ENCODE measurements at regions not wholly inside any gene's neighbourhood (a gene's known extent, or its start where the extent isn't known, plus 50 kb on each side); places are given as distances from the start of the nearest gene placed in this dataset.

DNA sequence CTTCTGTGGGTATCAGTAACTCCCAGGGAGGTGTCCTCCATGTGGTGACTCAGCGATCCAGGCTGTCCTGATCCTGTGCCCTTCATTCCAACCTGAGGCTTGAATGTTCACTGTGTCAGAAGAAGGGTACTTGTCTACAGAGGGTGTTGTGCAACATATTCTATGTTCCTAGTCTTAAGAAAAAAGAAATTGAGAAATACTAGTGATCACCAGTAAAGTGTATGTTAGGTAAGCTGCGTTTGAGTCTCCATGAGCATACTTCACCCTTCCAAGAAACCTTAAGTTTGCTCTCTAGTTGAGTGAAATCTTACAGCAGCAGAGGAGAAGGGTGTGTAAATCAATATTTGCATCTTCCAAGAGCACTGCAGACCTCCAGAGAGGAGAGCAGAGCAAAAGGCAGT lies 122.2 kb upstream of the SLC24A5 start:
- no peak for DNase-seq

DNA sequence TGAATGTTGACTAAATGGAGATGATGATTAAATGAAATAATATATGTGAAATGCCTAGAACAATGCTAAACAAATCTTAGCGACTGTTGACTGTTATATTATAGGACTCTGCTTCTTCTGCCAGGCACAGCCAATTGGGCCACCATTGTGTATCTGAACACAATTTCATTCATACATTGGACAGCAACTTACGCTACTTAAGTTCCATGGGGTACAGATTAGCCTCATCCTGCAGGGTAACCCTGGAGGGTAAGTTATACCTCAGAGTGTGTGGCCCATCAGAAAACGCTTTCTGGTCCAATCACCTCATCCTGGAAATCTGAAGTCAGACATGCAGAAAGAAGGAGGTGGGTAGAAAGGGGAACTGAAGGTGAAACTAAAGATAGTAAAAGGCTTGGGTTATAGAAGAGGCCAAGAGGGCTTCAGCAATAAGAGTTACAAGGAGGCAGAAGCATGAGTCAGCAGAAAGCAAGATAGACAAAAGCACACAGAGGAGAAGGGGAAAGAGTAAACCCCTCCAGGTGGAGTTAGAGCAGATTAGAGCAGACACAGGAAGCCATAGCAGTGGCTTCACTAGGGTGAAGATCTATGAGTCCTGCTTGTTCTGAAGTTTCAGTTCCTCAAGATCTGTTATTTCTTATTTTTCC lies 119.3 kb upstream of the SLC24A5 start:
- no peak for DNase-seq

DNA sequence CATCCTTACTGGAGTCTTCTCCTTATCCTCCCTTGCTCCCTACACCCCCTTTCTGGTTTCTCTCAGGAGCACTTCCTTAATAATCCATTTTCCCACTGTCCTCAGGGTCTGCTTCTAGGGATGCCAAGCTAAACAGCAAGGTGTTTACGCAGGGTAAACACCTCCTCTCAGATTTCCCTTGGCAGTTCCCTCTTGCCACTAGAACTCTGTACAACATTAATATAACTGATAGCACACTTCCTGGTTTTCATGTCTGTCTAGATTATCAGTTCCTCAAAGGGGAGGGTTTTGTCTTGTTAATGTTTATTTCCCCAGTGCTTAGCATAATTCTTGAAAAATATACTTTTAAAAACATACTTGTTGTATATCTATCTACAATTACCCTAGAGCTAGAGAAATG lies 118.0 kb upstream of the SLC24A5 start:
- DNase-seq = no peak

DNA sequence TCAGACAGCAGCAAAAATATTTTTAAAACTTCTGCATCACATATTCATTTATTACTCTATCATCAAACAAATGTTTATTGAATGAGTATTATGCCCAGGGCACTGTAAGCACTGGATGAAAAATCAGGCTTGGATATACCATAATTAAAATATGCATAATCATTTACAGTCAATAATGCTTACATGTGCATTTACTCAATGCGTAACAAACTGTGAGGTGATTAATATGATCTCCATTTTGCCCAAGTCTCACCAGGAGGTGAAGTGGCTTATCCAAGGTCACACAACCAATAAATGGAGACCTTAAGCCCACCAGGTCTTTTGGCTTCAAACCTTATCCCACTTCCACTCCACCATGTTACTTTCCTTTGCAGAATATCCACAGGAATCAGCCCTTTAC lies 117.3 kb upstream of the SLC24A5 start:
- no peak for DNase-seq

DNA sequence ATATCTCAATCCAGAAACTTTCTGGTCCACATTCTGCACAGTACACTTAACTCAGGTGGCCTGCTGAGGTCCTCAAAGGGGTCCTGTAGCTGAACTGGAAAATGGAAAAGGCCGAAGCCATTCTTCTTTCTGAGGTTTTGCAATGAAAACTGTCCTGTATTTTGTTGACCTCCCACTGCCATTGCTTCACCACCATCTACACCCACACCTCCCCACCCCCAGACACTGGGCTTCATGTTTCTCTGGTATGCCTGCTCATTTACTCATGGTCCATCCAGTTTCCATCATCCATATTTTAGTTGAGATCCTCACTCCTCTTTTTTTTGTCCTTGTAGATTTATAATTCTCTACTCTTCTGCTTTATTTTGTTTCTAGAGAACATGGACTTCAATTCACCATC lies 115.7 kb upstream of the SLC24A5 start:
- no peak for DNase-seq

DNA sequence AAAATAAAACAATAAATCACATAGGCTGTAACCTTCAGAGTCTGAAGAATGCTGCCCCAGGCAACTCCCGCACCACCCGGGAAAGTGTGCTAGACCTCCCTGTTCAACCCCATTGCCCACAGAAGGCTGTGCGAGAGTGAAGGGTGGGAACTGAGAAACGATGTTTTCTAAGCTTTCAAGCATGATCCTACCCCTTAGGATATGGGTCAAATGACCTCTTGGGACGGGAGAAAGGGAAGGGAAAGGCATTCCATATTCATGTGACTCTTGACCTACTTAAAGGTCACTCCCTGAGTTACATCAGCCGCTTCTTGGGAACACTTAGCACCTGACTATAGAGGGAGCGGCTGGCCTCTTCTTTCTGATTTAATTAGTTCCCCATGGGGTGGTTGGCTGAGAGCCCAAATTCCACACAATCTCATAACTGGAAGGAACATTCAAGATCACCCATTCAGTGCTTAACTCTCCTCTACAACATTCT lies 114.7 kb upstream of the SLC24A5 start:
- DNase-seq = no peak

DNA sequence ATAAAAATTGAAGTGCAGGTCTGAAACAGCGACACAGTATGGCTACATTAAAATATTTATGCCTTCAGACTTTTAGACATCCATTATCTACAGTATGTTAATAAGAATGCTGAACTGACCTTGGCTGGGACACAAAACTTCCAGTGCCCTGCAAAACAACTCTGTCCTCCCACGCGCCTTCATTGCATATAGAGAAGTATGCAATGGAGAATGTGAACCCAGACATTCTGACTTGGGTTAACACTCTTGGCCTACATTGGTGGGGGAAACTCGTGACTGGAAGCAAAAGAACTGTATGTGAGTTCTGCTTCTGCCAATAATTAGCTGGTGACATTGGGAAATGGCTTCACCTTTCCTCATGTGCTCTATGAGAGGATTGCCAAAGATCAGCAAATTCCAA lies 110.5 kb upstream of the SLC24A5 start:
- no peak for DNase-seq

DNA sequence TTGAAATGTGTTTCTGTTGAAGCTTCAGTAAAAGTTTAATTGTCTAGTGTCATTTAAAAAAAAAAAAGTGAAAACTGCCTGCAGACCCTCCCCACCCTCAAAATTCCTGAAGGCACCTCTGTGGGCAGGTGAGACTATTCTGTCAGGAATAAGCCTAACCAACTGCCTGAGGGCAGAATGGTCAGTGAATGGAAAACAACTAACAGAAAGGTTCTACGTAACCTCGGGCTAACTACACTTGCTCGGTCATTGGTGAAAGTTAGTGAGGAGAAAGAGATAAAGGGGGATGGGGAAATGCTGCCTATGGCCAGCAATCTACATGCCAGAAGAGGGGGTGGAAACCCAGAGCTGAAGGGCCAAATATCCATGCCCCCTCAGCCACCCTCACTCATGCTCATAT lies 108.6 kb upstream of the SLC24A5 start:
- DNase-seq = no peak

DNA sequence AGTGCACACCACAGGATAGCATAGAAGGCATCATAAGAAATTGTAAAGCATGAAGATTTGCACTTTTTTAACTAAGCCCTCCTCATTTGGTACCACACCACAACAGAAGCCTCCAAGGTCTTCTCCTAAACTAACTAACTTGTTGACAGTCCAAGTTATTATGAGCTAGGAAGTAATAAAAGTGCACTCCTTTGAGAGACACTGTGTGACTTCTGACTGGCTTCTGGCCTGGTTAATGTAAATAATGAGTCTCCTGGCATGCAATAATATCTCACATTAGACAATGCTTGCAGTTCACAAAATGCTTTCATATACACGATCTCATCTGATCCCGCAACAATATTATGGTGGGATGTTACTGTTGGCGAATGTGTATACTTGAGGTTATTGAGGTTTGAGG lies 103.9 kb upstream of the SLC24A5 start:
- no peak for DNase-seq

DNA sequence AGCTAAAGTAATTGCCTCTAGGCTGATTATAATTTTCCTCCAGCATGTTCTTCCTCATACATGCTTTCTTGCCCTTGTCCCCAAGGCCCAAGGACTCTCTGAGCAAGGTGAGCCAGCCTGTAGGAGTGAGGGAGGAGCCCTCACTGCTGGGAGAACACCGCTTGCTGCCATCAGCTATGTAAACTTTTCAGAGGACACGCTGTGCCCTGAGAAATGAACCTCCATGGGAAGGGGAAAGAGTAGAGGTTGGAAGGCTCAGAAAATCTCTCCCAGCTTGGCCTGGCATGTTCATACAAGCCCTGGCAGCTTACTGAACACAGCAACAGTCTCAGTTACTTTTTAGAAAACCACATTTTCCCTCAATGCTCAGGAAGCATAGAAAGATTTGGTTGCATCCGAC lies 103.0 kb upstream of the SLC24A5 start:
- DNase-seq = no peak

DNA sequence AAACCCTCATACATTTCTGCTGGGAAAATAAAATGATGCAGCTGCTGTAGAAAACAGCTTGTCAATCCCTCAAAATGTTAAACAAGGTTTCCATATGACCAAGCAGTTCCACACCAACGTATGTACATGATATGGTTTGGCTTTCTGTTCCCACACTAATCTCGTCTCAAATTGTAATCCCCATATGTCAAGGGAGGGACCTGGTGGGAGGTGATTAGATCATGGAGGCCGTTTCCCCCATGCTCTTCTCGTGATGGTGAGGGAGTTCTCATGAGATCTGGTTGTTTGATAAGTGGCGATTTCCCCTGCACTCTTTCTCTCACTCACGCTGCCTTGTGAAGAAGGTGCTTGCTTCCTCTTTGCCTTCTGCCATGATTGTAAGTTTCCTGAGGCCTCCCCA lies 100.6 kb upstream of the SLC24A5 start:
- no peak for DNase-seq

DNA sequence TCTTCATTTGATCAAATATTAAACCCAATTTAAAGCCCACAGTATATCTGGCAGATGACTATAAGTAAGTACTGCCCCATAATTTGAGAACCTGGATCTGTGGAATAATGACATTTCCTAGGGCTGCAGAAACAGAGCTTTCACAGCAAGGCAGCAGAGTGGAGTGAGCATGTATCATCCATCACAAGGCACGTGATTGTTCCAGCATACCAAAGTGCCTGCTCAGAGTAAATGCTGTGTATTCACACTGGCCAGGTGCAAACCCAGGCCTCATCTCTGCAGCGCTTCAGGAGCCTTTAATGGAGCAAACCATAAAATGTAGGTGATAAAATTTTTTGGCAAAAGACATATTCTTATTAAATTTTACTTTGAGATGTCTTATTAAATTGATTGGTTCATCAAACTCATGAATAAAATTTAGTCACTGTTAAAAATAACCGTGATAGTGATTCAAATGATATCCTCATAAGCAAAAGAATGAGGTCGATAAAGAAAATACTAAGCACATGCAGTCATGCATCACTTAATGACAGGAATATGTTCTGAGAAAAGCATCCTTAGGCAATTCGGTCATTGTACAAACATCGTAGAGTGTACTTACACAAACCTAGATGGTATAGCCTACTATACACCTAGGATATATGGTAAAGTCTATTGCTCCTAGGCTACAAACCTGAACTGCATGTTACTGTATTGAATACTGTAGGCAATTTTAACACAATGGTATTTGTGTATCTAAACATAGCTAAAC lies 99.3 kb upstream of the SLC24A5 start:
- DNase-seq = peak; percentile 38 to 55

DNA sequence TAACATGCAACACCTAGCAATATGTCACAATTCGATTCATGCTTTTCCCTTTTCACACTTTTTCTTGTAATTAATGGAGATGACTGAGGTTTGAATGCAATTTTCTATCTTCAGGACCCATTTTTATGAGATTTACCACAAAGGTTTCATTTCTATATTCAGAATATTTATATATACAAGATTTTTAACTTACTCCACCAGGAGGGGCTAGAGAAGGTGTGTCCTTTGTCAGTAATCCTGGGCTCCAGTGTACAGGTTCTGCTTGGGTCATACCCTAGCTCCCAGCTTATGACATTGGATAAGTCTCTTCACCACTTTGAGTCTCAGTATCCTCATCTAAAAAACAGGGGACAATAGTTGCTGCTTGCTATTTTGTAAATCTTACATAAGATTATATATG lies 95.7 kb upstream of the SLC24A5 start:
- no peak for DNase-seq

DNA sequence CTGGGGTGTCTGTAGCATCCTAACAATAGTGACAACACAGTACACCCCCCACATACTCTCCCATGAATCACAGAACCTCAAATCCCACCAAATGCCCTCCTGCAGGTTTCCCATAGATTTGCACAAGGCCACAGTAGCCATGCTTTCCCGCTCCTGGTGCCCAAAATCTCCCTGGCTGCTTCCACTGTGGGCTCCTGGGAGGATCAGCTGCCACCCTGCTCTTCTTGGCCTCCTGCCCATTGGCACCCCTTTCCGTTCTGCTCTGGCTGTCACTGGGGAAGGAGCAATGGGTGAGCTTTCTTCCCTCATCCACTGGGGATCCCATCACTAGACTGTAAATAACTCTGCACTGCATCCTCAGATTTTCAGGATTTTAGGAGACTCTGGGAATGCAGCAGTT lies 92.1 kb upstream of the SLC24A5 start:
- no peak for DNase-seq

DNA sequence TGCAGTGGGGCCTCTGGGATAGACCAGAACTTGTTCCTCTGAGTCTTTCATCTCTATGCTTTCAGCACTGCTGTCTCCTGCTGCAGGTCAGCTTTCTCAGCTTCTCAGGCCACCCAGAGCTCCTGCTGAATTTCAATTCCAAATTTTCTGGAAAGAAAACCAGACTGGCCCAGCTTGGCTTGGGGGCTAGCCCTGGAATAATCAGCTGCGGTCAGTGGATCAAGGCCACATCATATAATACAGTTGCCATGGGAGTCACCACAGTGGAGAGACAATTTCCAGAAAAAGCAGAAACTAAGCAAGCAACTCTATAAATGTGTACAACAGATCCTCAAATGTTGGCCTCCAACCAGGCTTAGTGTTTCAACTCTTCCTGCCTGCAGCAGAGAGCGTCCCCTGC lies 91.1 kb upstream of the SLC24A5 start:
- no peak for DNase-seq

DNA sequence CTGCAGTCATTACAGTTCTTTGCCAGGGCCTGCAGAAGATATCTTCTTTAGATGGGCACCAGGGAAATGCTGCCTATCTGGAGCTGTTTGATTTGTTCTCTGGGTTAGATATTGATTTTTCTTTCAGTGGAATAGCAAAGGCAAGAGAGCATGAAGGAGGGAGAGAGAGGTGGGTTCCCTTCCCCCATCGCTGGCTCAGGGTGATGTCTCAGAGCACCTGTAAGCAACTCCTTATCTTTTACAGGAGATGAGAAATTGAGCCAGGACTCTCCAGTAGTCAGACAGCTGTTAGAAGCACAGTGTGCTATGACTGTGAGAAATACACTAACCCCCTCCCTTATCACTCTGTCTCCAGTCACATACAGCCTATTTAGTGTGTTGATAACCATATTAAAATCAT lies 89.3 kb upstream of the SLC24A5 start:
- peak in 1 of 2 experiments; percentile 28 for DNase-seq

DNA sequence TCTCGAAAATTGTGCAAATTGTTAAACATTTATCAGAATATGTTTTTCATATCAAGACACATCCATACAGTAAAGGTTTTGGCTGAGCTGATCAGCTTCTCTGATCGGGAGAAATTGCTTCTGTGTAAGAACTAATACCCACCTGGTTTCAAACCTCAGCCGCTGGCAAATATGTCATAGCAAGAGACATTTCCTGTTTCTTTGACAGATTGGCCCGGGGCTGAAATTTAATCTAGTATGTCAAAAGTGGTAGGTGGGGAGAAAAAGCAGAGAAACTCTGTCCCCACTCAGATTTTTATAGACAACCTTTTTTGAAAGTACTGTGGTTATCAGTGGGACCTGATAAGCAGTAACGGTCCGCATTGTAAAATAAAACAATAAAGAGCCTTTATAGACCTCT lies 88.8 kb upstream of the SLC24A5 start:
- no peak for DNase-seq

DNA sequence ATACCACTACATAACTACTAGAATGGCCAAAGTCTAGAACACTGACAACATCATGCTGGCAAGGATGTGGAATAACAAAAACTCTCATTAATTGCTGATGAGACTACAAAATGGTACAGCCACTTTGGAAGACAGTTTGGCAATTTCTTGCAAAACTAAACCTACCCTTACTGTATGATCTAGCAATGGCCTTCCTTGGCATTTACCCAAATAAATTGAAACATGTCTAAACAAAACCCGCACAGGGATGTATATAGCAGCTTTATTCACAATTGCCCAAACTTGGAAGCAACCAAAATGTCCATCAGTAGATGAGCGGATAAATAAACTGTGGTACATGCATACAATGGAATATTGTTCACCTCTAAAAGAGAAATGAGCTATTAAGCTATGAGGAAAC lies 87.9 kb upstream of the SLC24A5 start:
- no peak for DNase-seq

DNA sequence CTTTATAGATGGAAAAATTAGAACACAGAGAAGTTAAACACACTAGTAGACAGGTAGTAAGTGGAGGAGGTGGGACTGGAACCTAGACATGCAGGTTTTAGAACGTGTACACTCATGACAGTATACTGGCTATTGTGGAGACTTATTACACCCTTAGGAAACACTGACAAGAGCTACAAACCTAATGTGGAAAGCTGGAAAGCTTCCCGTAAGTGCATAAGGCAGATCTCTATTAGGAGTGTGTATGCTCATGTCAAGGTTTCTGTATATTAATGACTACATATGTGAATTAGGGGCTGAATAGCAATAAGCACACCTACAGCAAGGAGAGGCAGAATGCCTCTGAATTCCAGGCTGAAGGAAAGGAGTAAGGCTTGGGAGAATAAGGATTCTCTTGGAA lies 82.6 kb upstream of the SLC24A5 start:
- no peak for DNase-seq

DNA sequence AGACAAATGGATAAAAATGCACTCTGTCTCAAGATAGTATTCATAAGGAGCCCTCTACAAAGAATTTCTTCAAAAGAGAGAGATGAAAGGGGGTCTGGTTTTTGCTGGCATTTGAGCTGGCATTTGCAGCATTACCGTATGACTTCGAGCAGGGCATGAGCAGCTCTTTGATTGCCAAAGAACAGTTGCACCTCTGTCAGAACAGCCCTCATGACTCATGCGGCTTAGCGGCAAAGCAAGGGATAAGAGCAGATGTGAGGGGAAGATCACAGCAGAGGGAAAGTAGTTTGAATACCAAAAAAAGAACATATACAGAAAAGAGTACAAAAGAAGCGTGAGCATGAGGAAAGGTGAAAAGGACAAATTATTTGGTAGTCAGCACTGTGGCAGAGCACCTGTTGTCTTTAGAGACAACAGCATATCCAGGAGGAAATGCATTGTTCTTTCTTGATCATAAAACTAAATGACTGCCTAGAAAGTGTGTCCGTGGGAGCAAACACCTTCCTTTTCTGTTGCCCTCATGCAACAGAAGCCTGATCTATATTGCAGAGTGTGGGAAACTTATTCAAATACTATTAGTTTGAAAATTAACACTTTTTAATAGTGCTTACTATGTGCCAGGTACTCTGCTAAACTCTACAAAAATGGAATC lies 80.5 kb upstream of the SLC24A5 start:
- DNase-seq = no peak

DNA sequence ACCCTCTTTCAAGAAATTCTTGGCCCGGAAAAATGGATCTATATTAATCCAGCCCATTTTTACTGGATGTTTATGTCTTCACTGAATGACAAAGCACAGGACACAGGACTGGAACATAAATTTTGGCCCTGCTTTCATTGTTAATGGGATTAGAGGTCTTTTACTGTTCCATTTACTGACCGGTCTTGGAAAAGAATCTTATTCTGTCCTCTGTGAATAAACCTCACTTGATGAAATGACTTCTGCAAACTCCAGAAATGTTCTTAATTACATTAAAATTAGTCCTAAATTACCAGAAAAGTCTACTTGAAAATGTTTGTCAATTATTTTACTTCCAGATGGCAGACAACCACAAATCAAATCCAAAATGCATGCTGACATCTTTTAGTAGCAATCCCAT lies 79.3 kb upstream of the SLC24A5 start:
- no peak for DNase-seq

DNA sequence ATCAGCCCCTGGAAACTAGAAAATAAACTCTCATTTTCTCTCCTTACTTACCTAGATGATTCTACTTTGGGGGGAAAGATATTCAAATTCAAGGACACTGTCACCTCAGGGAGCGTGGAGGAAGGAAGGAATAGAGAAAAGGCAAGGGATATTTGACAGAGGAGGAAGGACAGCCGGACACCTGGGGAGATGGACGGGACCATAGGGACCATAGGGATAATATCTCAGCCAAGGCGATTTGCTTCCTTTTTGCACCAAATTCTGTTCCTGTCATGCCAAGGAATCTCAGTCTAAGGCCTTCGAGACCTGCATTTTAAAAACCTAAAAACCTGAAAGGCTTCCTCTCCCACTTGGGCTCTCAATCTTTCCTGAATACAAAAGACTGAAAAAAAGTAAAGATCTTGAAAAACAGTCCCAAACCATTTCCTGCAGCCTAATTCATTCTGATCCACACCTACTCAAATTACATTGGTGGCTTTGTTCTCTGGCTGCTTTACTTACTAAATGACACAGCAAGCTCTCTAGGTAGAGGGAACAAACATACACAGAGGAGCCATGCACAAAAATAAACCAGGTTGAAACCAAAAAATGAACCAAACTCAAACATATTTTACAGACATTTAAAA lies 73.9 kb upstream of the SLC24A5 start:
- no peak for DNase-seq

DNA sequence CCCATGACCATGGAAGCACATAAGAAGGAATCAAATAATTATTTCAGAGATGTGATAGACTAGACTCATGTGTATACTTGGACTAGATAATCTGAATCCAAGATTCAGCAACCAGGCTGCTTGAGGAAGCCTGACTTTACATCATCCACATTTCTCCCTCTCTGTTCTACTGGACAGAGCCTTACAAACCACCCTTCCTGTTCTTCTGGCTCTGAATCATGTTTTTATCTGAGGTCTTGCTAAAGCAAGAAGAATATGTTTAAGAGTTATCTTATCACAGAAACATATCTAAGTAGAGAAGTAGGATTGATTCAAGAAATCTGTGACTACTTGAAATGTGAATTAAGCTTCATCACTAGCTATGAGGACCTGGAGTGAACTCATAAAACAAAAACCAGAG lies 71.1 kb upstream of the SLC24A5 start:
- DNase-seq = no peak

DNA sequence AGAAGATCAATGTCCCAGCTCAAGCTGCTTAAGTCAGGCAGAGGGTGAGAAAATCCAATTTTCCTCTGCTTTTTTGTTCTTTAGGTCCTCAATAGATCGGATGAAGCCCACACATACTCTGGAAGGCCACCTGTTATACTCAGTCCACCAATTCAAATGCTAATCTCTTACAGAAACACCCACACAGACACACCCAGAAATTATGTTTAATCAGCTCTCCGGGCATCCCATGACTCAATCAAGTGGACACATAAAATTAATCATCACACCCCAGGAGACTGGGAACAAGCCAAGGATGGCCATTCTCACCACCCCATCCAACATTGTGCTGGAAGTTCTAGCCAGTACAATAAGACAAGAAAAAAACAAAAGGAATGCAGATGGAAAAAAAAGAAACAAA lies 67.8 kb upstream of the SLC24A5 start:
- no peak for DNase-seq

All from NCI-H187 (cell line).